Activated effector memory CD4-positive, alpha-beta T cell treated with anti-CD3 and anti-CD28 coated beads, Interleukin-2, amount 50 U/mL, for 16 hours (primary cell): ENCODE measurements at regions not wholly inside any gene's neighbourhood (a gene's known extent, or its start where the extent isn't known, plus 50 kb on each side); places are given as distances from the start of the nearest gene placed in this dataset.

Experiments
- DNase-seq: peaks from one replicate; pipeline ENCODE4 v3.0.0-alpha.2; 2020

DNA sequence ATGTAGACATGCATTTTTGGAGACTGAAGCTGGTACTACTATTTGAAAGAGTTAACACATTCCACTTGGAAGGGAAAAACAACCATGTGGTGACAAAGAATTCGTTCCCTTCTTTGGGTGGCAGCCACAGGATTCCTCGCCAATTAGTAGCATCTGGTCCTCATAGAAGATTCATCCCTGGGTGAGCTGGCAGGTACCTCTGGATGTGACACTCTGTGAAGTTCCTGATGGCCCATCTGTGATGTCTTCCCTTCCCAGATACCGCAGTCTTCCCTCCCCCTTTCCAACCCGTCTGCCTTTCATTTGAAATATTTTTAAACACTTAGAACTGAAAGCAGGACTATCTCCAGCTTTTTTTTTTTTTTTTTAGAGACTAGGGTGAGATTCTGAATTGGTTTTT, 569.5 kb downstream of the TYW1 start:
- DNase-seq, result no peak

DNA sequence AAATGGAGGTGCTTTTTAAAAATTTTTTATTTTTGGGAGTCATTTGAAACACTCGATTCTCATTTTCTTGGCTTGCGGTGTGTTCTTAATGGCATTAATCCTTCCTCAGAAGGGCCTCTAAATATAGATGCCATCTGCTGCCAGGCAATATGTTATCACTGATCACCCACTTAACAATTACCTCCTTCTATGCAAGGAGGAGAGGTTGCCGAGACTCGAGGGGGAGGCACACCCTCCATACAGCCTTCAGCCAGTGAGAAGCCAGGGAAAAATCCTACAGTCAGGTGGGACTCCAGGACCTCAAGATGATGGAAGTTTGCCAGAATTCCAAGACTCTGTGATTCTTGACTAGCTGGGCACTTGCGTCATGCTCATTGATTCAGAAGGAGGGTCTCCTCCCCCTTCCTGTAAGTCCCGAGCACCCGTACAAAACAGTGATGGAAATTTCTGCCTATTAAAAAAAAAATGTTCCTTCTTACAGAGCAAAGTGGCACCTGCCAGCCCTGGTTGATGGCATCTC, 574.5 kb downstream of the TYW1 start:
- DNase-seq, result no peak

DNA sequence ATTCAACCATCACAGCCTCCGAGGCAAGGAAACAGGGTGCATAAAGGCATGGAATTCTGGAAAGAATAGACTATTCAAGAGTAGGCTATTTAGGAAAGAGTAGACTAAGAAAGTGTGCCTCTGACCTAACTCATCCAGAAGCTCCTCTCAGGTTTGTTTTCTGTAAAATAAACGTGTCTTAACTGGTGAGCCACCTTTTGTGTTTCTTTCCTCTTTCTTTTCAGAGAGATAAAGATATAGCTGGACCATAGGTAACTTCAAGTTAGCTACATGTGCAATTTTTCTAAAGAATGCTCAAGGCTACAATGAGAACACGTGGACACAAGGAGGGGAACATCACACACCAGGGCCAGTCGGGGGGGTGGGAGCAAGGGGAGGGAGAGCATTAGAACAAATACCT, 577.0 kb downstream of the TYW1 start:
- DNase-seq, result no peak

DNA sequence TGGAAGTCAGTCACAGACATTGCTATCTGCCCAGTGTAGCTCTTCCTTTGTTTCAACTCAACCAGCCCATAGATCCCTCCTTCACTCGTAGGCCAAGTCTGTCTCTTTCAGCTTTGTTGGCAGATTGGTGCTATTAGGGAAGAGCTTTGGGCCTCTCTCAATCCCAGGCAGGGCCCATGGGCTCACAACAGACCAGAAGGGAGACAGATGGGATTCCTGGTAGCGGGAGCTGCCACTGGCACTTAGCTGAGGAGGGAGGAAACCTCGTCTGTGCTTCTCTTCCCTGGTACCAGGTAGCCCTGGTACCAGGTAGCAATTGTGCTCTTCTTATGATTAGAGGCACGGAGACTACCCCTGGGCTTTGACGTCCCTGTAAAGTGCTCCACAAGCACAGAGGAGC, 592.0 kb downstream of the TYW1 start:
- DNase-seq, result no peak

DNA sequence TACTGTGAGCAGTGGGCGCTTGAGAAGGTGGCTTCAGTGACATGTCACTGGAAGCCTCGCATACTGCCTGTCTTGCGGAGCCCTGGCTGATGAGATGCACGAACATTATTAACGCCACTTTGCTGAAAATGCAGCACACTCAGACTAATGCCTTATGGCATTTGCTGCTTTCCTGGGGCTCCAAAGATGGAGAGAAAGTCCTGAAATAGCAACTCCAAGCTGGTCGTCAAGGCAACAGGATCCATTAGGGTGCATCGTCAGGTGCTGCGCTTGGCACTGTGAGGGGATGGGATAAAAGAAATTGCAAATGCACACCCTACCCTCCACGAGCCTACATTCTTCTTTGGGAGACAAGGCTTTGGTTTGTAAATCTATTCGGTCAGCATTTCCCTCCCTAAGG, 592.5 kb downstream of the TYW1 start:
- no peak for DNase-seq

DNA sequence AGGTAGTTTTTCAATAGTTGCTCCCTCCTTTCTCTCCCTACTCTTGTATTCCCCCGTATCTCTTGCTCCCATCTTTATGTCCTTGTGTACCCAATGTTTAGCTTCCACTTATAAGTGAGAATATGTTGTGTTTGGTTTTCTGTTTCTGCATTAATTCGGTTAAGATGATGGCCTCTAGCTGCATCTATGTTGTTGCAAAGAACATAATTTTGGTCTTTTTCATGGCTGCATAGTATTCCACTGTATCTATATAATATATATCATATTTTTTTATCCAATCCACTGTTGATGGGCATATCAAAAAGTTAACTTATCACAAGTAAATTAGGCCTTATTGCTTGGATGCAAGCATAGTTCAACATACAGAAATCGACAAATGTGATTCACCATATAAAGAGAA, 594.0 kb downstream of the TYW1 start:
- DNase-seq, result no peak

DNA sequence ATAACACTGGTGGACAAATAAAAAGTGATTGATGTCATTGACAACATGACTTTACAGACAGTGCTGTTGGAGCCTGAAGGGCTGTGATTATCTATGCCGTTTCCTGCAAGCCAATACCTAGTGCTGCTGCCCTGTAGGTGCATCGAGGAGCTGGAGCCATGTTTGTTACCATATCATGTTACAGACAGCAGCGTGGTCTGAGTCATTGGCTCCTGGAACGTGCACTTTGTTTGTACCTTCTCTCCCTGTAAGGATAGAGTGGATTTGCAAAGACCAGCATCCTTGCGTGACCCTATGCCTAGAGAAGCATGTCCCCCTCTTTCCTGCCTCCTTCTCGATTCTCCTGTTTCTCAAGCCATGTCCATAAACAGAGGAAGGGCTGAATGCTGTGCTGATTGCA, 597.2 kb downstream of the TYW1 start:
- DNase-seq, result no peak

DNA sequence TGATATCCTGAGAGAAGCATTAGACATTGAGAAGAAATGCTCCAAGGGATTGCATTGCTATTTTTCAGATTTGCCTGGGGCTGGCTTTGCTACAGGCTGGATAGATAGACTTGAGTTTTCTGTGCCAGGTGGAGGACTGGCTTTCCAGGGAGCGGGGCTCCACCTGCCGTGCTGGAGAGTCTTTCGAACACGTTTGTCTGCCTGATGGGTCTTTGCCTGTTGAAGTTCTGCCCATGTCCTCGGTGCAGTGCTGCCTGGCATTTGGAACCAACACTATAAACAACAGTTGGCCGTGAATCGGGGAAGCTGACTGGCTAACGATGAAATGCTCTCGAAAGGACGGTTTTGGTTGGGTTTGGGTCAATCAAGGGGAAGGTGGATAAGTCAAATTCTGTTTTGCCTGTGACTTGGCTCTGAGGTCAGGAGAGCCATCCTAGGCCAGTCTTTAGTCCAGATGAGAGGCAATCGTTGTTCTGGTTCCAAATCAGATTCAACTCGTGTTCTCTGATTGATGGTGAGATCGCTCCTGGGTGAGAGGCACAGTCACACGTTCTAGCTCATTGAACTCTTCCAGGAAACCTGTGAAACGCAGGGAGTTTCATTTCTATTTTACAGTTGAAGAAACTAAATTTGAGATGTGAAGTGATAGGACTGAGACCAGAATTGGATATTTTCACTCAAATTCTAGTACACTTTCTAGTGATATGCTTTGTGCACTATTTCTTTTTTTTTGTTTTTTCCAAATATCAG, 599.0 kb downstream of the TYW1 start:
- no peak for DNase-seq

DNA sequence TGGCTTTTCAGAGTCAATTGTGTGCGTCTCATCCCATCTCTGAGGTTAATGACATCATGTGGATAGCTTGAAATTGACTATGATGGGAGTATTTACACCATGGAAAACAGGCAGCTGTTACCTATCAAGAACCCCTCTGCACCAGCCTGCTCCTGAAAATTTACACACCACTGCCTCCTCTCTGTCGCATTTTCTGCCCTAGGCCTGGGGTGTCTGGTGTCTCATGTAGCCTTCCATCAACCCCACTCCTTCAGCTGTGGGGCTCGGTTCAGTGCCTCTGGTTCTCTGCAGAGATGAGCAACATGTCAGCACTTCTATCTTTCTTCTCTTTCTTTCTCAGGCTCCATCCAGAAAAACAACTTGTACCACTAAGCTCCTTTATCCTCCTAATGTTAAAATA, 600.5 kb downstream of the TYW1 start:
- DNase-seq, result no peak

DNA sequence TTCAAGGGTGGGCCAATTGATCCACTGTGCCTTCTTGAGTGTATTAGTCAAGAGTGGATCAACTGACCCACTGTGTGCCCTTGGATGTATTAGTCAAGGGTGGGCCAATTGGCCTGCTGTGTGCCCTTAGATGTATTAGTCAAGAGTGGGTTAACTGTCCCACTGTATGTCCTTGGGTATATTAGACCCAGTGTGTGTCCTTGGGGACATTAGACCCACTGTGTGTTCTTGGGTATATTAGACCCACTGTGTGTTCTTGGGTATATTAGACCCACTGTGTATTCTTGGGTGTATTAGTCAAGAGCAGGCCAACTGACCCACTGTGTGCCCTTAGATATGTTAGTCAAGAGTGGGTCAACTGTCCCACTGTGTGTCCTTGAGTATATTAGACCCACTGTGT, 601.8 kb downstream of the TYW1 start:
- no peak for DNase-seq

DNA sequence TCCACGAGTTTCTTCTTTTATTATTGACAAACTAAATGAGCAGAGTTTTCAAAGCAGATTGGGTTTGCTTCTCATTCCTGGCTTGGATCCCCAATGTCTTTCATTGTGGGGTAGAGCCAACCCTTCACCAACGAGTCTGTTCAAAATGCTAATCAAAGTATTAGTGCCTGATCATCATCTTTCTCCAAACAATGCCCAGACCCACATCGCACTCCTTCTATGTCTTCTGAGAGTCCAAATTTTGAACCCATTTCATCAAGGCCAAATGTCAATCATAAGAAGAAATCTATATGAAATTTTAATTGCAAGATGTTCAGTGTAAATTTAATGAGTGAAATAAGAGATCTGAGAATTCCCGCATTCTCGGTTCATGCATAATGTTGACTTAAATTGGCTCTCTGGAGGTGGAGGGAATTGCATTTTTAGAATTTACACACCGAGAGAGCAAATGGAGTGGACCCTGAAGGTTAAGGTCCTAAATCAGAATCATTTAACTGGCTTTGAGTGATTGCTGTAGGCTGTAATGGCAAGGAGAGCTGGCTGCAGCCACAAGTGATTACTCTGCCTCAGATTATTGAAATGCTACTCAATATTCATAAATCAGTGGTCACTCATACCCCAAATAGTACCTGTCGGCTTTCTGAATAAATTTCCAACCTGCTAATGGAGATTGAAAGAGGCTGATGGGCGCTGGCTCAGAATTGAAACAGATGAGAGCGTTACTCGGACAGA, 602.9 kb downstream of the TYW1 start:
- DNase-seq, result no peak

DNA sequence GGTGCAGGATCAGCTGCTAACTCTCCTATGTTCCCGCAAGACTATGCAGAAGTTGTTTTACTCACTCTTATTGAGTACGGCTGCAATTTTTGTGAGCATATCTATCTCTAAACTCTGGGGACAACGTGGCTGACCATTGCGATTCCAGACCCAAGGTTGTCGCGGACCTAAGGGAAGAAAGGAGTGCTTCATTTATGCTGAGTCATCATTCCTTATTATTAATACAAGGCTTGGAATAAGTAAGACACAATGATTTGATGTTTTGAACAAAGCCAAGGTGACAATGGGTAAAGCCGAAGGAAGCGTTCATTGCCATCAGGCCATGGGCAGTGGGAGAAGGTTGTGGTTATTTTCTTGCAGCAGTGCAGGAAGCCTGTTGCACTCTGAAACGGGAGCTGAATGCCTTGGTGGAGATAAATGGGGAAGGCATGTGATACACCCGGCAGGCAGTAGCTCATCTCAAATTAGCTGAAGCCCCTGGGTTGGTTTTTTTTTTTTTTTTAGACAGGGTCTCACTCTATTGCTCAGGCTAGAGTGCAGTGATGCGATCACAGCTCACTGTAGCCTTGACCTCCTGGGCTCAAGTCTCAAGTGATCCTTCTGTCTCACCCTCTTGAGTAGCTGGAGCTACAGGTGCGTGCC, 605.7 kb downstream of the TYW1 start:
- no peak for DNase-seq

DNA sequence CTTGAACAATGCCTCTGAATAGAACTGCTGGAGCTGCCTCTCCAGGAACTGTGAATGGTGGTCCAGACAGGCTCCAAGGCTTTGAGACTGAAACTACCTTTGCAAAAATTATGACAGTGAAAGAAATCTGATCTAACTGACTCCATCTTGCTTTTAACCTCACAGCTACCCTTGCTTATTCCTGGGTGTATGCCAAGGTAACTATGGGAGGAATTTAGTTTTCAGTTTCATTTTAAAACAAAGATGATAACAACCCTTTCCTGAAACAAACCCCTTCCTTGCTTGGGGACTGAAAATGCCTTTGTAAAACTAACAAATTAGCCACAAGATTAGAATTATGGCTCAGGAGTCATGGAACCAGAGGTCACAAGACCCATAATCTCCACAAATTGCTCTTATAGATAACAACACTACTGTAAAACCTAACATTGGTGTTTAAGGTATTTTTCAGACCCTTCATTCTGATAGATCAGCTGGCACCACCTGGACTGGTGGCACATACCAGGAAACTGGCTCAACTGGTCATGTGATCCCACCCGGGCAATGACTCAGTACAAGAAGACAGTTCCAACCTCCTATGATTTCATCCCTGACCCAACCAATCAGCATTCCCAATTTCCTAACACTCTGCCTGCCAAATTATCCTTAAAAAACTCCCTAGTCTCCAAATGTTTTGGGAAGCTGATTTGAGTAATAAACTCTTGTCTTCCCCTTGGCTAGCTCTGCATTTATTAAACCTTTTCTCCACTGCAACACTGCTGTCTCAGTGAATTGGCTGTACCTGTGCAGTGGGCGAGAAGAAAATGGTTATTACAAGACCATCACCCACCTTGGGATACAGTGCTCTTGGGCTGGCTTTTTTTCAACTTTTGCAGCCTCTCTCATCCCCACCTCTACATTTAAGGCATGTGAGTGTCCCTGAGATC, 608.1 kb downstream of the TYW1 start:
- no peak for DNase-seq

DNA sequence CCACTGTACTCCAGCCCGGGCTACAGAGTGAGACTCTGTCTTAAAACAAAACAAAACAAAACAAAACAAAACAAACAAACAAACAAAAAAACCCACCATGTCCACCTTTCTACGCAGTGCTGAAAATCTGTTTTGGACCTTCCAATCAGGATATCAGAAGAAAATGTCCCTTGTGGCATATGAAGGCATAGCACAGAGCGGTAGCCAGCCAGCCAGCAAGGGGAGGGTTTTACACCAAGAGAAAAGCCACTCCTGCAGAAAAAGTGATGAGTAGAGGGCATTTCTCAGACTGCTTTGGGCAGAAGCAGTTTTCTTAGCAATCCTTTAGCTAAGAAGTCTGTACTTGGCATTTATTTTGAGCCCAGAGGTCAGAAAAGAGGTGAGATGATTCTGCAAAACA, 612.2 kb downstream of the TYW1 start:
- DNase-seq, result no peak

DNA sequence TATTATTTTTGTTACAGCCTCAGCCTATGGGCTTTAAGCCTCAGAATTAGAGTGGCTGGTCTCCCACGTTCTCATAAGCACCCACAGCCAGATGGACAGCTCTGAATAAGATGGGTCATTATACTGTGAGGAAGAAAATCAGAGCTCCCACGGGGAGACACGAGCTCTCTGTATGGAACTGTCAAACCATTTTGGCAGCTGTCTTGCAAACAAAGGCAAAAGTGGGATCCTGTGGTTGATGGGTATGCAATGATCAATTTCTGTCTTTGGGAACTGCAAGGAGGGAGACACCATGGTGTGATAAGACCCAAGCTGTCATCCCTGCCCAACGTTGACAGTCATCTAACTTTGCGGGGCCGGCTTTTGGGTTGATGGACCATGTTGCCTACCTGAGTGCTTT, 614.3 kb downstream of the TYW1 start:
- no peak for DNase-seq

DNA sequence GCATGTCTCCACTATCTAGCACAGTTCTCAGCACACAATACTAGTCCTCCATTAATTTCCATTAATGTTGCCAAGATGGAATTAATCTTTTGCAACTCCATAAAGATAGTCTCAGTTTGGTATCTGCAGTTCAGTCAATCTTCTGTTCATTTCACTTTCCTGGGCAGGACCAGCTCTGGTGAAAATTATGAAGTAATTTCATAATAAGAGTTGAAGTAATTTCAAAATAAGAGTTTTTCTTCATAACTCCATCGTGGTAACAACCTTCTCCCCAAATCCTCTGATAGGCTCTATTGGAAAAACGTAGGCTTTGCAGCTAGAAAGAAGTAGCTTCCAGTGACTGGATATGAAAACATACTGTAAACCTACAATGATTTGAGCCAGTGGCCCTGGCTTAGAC, 618.2 kb downstream of the TYW1 start:
- DNase-seq, result no peak

DNA sequence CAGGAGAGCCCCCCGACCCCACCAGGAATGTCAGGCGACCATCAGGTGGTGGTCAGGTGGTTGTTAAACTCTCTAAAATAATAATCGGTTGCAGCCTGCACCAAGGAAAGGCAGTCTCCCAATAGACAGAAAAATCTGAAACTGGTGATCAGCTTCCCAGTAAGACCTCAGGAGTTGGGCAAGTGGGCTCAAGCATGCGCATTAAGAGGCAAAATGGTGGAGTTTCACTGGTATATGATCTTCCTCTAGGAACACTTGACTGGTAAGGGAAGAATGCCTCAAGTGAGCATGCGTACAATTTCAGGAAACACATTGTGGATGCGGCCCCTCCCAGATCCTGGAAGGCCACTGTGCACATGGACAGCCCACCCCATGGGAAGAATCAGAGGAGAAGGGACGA, 619.9 kb downstream of the TYW1 start:
- DNase-seq, result no peak

DNA sequence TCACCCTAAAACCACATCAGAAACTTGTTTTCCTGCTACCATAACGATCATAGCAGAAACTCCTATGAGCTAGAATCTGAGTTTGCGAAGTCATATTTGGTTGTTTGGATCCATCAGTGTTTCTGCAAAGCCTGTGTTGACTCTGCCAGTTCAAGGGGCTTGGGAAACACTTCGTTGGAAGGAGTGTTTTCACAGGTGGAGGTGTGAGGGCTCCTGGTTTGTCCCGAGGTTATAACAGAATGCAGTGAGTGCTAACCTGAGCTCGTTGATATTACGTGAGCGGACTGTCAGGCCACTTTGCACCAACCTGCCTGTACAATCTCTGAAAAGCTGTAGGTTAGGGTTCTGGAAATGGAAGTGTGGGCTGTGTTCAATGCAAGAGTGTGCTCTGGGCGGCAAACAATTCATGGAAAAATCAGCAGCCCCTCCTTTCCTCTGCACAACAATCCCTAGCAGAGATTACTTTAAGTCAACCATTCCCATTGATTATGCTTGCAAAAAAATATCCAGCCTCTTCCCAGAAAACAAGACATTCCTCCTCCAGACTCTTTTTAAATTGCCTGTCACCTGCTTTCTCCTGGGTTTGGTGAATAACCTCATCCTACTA, 622.0 kb downstream of the TYW1 start:
- DNase-seq, result no peak

DNA sequence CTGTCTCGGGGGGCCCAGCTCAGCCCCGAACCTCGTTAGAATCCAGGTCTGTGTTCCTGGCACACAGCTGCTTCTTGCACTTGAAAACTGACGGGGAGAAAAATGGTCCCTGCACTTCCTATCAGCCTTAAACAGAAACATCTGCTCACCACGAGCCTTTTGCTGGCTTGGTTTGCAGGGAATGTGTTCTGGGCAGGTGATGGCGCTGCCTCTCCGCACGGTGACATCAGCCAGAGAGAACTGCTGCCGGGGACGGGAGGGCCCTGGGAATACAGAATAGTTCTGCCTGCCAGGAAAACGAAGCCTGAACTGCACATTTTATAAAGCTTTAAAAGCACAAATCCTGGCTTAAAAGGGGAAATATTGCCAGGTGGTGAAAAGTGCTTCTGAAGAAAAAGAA, 622.5 kb downstream of the TYW1 start:
- DNase-seq, result no peak

DNA sequence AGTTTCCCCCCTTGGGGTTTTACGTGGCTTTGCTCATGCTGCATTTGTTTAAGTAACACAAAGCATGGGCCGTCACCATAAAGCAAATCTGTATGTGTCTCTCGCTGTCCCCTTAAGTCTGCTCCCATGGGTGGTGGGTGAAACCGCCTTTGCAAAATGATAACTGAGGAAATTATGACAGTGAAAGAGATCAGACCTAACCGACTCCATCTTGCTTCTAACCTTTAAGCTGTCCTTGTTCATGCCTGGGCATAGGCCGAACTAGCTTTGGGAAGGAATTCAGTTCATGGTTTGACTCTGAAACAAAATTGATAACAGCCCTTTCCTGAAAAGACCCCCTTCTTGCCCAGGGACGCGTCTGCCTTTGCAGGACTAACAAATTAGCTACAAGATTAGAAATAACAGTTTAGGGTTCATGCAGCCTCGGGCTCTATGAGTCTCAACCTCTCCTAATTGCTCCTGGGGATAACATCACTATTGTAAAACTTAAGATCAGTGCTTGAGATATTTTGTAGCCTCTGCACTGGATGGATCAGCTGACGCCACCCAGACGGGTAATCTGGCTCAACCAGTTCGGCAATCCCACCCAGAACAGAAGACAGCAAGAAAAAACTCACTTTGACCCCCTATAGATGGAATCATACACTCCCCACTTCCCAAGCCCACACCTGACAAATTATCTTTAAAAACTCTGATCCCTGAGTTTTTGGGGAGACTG, 623.7 kb downstream of the TYW1 start:
- DNase-seq, result no peak

DNA sequence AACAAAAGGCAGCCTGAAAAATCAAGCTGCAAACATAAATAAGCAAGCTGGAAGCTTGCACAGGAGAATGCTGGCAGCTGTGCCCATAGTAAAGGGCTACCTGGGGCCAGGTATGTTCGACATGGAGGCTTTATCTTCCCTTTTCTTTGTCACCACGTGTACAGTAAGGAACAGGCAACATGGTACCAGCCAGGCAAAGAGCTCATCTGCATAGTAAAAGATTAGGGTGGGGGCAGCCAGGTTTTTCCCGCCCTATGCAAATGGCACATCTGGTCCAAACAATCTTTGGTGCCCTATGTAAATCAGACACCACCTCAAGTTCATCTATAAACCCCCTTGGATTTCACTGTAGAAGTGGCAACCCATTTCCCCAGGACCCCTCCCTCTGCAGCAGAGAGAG, 625.1 kb downstream of the TYW1 start:
- no peak for DNase-seq

DNA sequence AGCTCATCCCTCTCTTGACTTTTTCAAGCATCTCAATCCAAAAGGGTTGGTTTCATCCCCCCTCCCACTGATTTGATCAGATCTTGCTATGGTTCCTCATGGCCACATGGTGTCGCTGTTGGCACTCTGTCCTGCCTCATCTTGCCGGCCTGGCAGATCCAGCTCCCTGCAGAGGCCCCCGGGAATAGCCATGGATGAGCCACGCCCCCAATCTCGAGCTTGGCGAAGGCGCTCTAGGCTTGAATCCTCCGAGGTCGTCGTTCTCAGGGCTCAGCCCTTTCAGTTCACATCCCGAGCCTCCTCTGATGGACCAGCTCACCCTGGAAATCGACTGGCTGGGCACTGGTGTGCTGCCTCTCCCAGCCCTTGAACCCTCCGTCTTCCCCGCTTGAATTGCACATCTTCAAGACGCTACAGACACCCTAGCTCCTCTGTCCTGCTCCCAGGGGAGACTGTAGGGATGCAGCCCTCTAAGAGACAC, 628.7 kb downstream of the TYW1 start:
- DNase-seq, result peak; percentile 63
